GM12878 (cell line): ENCODE measurements at regions not wholly inside any gene's neighbourhood (a gene's known extent, or its start where the extent isn't known, plus 50 kb on each side); places are given as distances from the start of the nearest gene placed in this dataset.

Experiments used
- IKZF1 ChIP-seq: fragments of 450-650 bp; conservative IDR thresholded peaks from 2 replicates; pipeline ENCODE4 v1.6.1; 2017; ENCODE audit warnings: antibody characterized with exemption, mild to moderate bottlenecking
- MXI1 ChIP-seq: fragments of 150-350 bp; IDR thresholded peaks from 2 replicates; pipeline ENCODE4 v1.6.1; 2011; ENCODE audit warnings: low read depth, mild to moderate bottlenecking, inconsistent platforms, low read length, improper control_type of control experiment
- POLR2A ChIP-seq: IDR thresholded peaks from 2 replicates; pipeline ENCODE4 v1.6.1; 2011; ENCODE audit warnings: low read depth, mild to moderate bottlenecking, low read length
- SRF ChIP-seq, 2 experiments: IDR thresholded peaks; 2 replicates each; pipeline ENCODE4 v1.6.1; 2011; ENCODE audit warnings: low read depth in 2 of 2, low read length in 2 of 2, mild to moderate bottlenecking in 1 of 2, moderate library complexity in 1 of 2
- SUZ12 ChIP-seq: fragments of 200-600 bp; sonication (generic); IDR thresholded peaks from one replicate; pipeline ENCODE4 v1.6.1; 2018; ENCODE audit warnings: antibody characterized with exemption, mild to moderate bottlenecking; ENCODE audit not compliant: unreplicated experiment
- ZNF274 ChIP-seq: IDR thresholded peaks from one replicate; pipeline ENCODE4 v1.8.0; 2011; ENCODE audit not compliant: insufficient read length, insufficient read depth
- TF ChIP-seq, protein P1 (sequence below), 3 experiments: IDR thresholded peaks in 2 of 3; conservative IDR thresholded peaks in 1 of 3; 2 replicates each; pipeline ENCODE4 v1.5.1; 2011; ENCODE audit warnings: low read depth in 3 of 3, low read length in 3 of 3, mild to moderate bottlenecking in 3 of 3, control low read depth in 2 of 3, moderate library complexity in 2 of 3, inconsistent platforms in 1 of 3, mixed read lengths in 1 of 3; ENCODE audit not compliant: control insufficient read depth in 2 of 3, insufficient read depth in 1 of 3; ENCODE audit errors: extremely low read depth in 1 of 3
- TF ChIP-seq, protein P2 (sequence below): fragments of 450-650 bp; IDR thresholded peaks from 2 replicates; pipeline ENCODE4 v1.6.1; 2018; ENCODE audit warnings: mild to moderate bottlenecking, low read depth, moderate library complexity; ENCODE audit not compliant: partially characterized antibody

DNA sequence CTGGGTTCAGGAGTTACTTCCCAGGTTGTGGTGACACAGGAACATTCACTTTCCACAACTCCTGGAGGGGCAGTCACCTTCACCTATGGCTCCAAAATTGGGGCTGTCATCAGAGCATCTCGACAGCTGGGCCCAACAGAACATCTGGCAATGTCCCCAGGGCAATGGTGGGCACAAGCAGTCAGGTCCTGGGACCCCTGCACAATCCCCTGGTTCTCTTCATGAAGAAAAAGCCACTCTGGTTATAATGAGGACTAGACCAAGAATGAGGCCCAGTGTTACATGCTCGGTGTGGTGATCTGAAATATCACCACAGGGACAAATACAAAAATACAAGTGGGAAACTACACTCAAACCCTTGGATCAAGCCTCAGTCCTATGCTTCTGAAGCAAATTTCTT lies 89.0 kb upstream of the VPREB1 start:
- TF ChIP-seq MXI1 (no peak), SUZ12 (no peak), POLR2A (no peak), IKZF1 (no peak), ZNF274 (no peak), SRF (IDR thresholded peaks at IDR 0.05; ENCODE audit: low read depth in 2 of 2, low read length in 2 of 2) (no peak)
- TF ChIP-seq, protein P1, sequence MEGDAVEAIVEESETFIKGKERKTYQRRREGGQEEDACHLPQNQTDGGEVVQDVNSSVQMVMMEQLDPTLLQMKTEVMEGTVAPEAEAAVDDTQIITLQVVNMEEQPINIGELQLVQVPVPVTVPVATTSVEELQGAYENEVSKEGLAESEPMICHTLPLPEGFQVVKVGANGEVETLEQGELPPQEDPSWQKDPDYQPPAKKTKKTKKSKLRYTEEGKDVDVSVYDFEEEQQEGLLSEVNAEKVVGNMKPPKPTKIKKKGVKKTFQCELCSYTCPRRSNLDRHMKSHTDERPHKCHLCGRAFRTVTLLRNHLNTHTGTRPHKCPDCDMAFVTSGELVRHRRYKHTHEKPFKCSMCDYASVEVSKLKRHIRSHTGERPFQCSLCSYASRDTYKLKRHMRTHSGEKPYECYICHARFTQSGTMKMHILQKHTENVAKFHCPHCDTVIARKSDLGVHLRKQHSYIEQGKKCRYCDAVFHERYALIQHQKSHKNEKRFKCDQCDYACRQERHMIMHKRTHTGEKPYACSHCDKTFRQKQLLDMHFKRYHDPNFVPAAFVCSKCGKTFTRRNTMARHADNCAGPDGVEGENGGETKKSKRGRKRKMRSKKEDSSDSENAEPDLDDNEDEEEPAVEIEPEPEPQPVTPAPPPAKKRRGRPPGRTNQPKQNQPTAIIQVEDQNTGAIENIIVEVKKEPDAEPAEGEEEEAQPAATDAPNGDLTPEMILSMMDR (IDR thresholded peaks at IDR 0.05 in 2 of 3, conservative IDR thresholded peaks at IDR 0.05 in 1 of 3; ENCODE audit: control insufficient read depth in 2 of 3, extremely low read depth in 1 of 3, insufficient read depth in 1 of 3, low read depth in 3 of 3, low read length in 3 of 3) = no peak
- TF ChIP-seq, protein P2, sequence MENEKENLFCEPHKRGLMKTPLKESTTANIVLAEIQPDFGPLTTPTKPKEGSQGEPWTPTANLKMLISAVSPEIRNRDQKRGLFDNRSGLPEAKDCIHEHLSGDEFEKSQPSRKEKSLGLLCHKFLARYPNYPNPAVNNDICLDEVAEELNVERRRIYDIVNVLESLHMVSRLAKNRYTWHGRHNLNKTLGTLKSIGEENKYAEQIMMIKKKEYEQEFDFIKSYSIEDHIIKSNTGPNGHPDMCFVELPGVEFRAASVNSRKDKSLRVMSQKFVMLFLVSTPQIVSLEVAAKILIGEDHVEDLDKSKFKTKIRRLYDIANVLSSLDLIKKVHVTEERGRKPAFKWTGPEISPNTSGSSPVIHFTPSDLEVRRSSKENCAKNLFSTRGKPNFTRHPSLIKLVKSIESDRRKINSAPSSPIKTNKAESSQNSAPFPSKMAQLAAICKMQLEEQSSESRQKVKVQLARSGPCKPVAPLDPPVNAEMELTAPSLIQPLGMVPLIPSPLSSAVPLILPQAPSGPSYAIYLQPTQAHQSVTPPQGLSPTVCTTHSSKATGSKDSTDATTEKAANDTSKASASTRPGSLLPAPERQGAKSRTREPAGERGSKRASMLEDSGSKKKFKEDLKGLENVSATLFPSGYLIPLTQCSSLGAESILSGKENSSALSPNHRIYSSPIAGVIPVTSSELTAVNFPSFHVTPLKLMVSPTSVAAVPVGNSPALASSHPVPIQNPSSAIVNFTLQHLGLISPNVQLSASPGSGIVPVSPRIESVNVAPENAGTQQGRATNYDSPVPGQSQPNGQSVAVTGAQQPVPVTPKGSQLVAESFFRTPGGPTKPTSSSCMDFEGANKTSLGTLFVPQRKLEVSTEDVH = no peak
